GM12878 (cell line): ENCODE measurements at regions not wholly inside any gene's neighbourhood (a gene's known extent, or its start where the extent isn't known, plus 50 kb on each side); places are given as distances from the start of the nearest gene placed in this dataset.
A peak's percentile ranks its signal among the peaks of the same experiment; 100 is the strongest.

ENCODE experiments used
- ATAC-seq: fragments of 200-7000 bp; cut with Tn5 transposase; 3 replicates; pipeline ENCODE4 v1.9.1; 2020; ENCODE audit warnings: mild to moderate bottlenecking, moderate library complexity
- BruUV-seq: library from RNA; stranded (reverse); fragments of 400-500 nt; replicated peaks from 2 replicates; lab custom pipeline; 2021; lab: Mats Ljungman, UMichigan
- CTCF ChIA-PET: fragments of 300-600 bp; sonication (Branson Sonifier 250); formaldehyde crosslinking; extraction: SDS; loops from one replicate; lab custom pipeline; 2021; ENCODE audit warnings: inconsistent platforms; lab: Yijun Ruan, JAX
- POLR2A ChIA-PET: fragments of 350-600 bp; formaldehyde crosslinking; extraction: SDS; loops from one replicate; lab custom pipeline; 2021; ENCODE audit warnings: inconsistent platforms; lab: Charles Lee
- RAD21 ChIA-PET: fragments of 300-600 bp; sonication (Branson Sonifier 250); formaldehyde crosslinking; loops from one replicate; lab custom pipeline; 2023; ENCODE audit warnings: antibody characterized with exemption; ENCODE audit not compliant: unreplicated experiment; lab: Charles Lee
- SMC1A ChIA-PET: fragments of 300-600 bp; sonication (Branson Sonifier 250); formaldehyde crosslinking; loops from one replicate; lab custom pipeline; 2023; ENCODE audit not compliant: unreplicated experiment, uncharacterized antibody; lab: Charles Lee
- DNase-seq: peaks from one replicate; pipeline ENCODE4 v3.0.0-alpha.2; 2011; ENCODE audit warnings: low read depth, low spot score
- FAIRE-seq: peaks from 3 replicates; lab custom pipeline; 2011; peaks lifted over from hg19 to GRCh38; lab: Jason Lieb, UNC
- H2AFZ ChIP-seq: 2 replicates; pipeline ENCODE4 v1.6.0; 2011; ENCODE audit warnings: low read depth, low read length, control low read depth; ENCODE audit not compliant: control insufficient read depth
- H3K27ac ChIP-seq: 2 replicates; pipeline ENCODE4 v1.5.1; 2011; ENCODE audit warnings: control low read depth; ENCODE audit not compliant: control insufficient read depth, insufficient read depth
- H3K27me3 ChIP-seq, 2 experiments: replicated peaks in 1 of 2; 2 replicates each; pipeline versions ENCODE4 v1.6.0 to v1.6.1; 2011; ENCODE audit warnings: low read length in 1 of 2; ENCODE audit not compliant: control insufficient read depth in 2 of 2, insufficient read depth in 2 of 2
- H3K36me3 ChIP-seq, 2 experiments: 2 replicates each; pipeline ENCODE4 v1.5.1; 2011; ENCODE audit warnings: low read length in 1 of 2; ENCODE audit not compliant: control insufficient read depth in 2 of 2, insufficient read depth in 2 of 2
- H3K4me1 ChIP-seq: 2 replicates; pipeline ENCODE4 v1.6.1; 2011; ENCODE audit warnings: mild to moderate bottlenecking, low read length, moderate library complexity, mixed read lengths; ENCODE audit not compliant: control insufficient read depth, insufficient read depth
- H3K4me2 ChIP-seq: 2 replicates; pipeline ENCODE4 v1.6.0; 2011; ENCODE audit warnings: control low read depth; ENCODE audit not compliant: control insufficient read depth, insufficient read depth
- H3K4me3 ChIP-seq: fragments of 200-600 bp; sonication (generic); 2 replicates; pipeline ENCODE4 v1.5.1; 2016
- H3K79me2 ChIP-seq: 2 replicates; pipeline ENCODE4 v1.6.0; 2011; ENCODE audit warnings: low read length; ENCODE audit not compliant: control insufficient read depth, insufficient read depth
- H3K9ac ChIP-seq: 2 replicates; pipeline ENCODE4 v1.8.0; 2011; ENCODE audit warnings: low read length, control low read depth, mixed read lengths; ENCODE audit not compliant: control insufficient read depth, insufficient read depth
- H3K9me3 ChIP-seq: replicated peaks from 3 replicates; pipeline ENCODE4 v1.5.1; 2011; ENCODE audit warnings: mild to moderate bottlenecking, low read length; ENCODE audit not compliant: control insufficient read depth, insufficient read depth
- H4K20me1 ChIP-seq: 2 replicates; pipeline ENCODE4 v1.6.0; 2011; ENCODE audit not compliant: control insufficient read depth, insufficient read depth
- BCLAF1 ChIP-seq: fragments of 450-650 bp; IDR thresholded peaks from 2 replicates; pipeline ENCODE4 v1.6.1; 2017; ENCODE audit warnings: antibody characterized with exemption, mild to moderate bottlenecking, moderate library complexity
- CBX3 ChIP-seq: fragments of 200-600 bp; sonication (generic); IDR thresholded peaks from 2 replicates; pipeline ENCODE4 v1.6.1; 2016; ENCODE audit warnings: low read depth, borderline replicate concordance
- CEBPB ChIP-seq, 2 experiments: fragments of 150-350 bp in 1 of 2; IDR thresholded peaks; 2 replicates each; pipeline ENCODE4 v1.6.1; 2012 to 2014; ENCODE audit warnings: low read depth in 2 of 2, low read length in 2 of 2, borderline replicate concordance in 1 of 2, inconsistent platforms in 1 of 2
- CREM ChIP-seq: IDR thresholded peaks from 2 replicates; pipeline ENCODE4 v1.6.1; 2014; ENCODE audit warnings: antibody characterized with exemption, low read depth
- EGR1 ChIP-seq, 2 experiments: IDR thresholded peaks; 1 replicate in 1 of 2; 2 replicates in 1 of 2; pipeline ENCODE4 v1.6.1; 2011 to 2012; ENCODE audit warnings: low read depth in 2 of 2, low read length in 2 of 2, borderline replicate concordance in 1 of 2, mild to moderate bottlenecking in 1 of 2, moderate library complexity in 1 of 2
- ETV6 ChIP-seq, 2 experiments: fragments of 450-650 bp in 1 of 2; IDR thresholded peaks in 1 of 2; conservative IDR thresholded peaks in 1 of 2; 2 replicates each; pipeline ENCODE4 v1.6.1; 2014; ENCODE audit warnings: antibody characterized with exemption in 1 of 2, borderline replicate concordance in 1 of 2, low read depth in 1 of 2, mild to moderate bottlenecking in 1 of 2, moderate library complexity in 1 of 2
- HCFC1 ChIP-seq: fragments of 150-350 bp; IDR thresholded peaks from 2 replicates; pipeline ENCODE4 v1.6.1; 2014; ENCODE audit warnings: low read length
- KDM1A ChIP-seq: fragments of 200-600 bp; sonication (generic); IDR thresholded peaks from 2 replicates; pipeline ENCODE4 v1.6.1; 2016; ENCODE audit warnings: borderline replicate concordance
- SKIL ChIP-seq: fragments of 450-650 bp; IDR thresholded peaks from 2 replicates; pipeline ENCODE4 v1.6.1; 2017; ENCODE audit warnings: mild to moderate bottlenecking, low read depth, inconsistent platforms; ENCODE audit not compliant: poor library complexity, severe bottlenecking
- STAT3 ChIP-seq: IDR thresholded peaks from 2 replicates; pipeline ENCODE4 v1.6.1; 2011; ENCODE audit warnings: low read depth, low read length, improper control_type of control experiment
- ZBED1 ChIP-seq: IDR thresholded peaks from 2 replicates; pipeline ENCODE4 v1.6.1; 2016; ENCODE audit warnings: borderline replicate concordance
- ZNF274 ChIP-seq: IDR thresholded peaks from one replicate; pipeline ENCODE4 v1.8.0; 2011; ENCODE audit not compliant: insufficient read length, insufficient read depth
- WGBS: methylation state at CpG from one replicate; pipeline ENCODE4 v1.1.6; 2016; ENCODE audit warnings: low lambda C conversion rate; ENCODE audit not compliant: insufficient replicate concordance, insufficient coverage; ENCODE audit errors: missing lambda C conversion rate; 5-methylcytosine and 5-hydroxymethylcytosine counted together
- in situ Hi-C: fragments of 300-500 bp; cut with MboI; formaldehyde crosslinking; loops from 9 replicates; pipeline ENCODE4 v1.14.3; 2018; ENCODE audit warnings: mixed read lengths
- intact Hi-C: fragments of 100-400 bp; cut with micrococcal nuclease; formaldehyde crosslinking; loops from one replicate; pipeline ENCODE4 v1.14.2; 2022; ENCODE audit not compliant: unreplicated experiment

- SMC1A ChIA-PET = interaction anchor here (0.6 to 1.3 kb wide), 2 partner anchors 10 to 83 kb away, joined by 3 read pairs; no protein-coding TSS in a partner anchor
- ATAC-seq (no peak), FAIRE-seq (no peak)
- Histone ChIP-seq H3K4me3 (no peak overlapping the region), H3K27ac (no peak overlapping the region), H3K27me3 (no peaks in the 10 kb centered on the region), H3K4me2 (no peak overlapping the region), H3K4me1 (peaks cover 13% of the 10 kb centered on the region), H3K79me2 (peaks cover 29% of the 10 kb centered on the region), H3K36me3 (no peaks in the 10 kb centered on the region), H3K9me3 (no peaks in the 10 kb centered on the region), H2AFZ (no peak overlapping the region)
- in situ Hi-C loops = no loop called here
- RAD21 ChIA-PET = no interaction called here
- intact Hi-C loops = no loop called here
- POLR2A ChIA-PET = no interaction called here
- TF ChIP-seq ETV6 (conservative IDR thresholded peaks at IDR 0.05 in 1 of 2, IDR thresholded peaks at IDR 0.05 in 1 of 2; ENCODE audit: borderline replicate concordance in 1 of 2, low read depth in 1 of 2) (no peak), EGR1 (IDR thresholded peaks at IDR 0.05; ENCODE audit: borderline replicate concordance in 1 of 2, low read depth in 2 of 2, low read length in 2 of 2) (peak in 1 of 2 experiments; percentile 49; a peak in 2 of 3 replicates), ZNF274 (no peak)
- TF ChIP-seq, all 136 proteins: peak for 1
- H3K9ac ChIP-seq = no peak overlapping the region
- 78% methylated on average over 11 of the region's 11 CpGs for WGBS
- DNase-seq = no peak
- CTCF ChIA-PET = no interaction called here
- no peaks in the 10 kb centered on the region for H4K20me1 ChIP-seq
- no TSS peak for BruUV-seq
Observed at GRCh38 chr22:25407226-25407858, 157.1 kb upstream of the GRK3 start.

GRCh38 chr22:25407859-25408229, 156.6 kb upstream of the GRK3 start:
- Histone ChIP-seq H3K4me1 (peaks cover 8% of the 10 kb centered on the region), H3K4me2 (no peak overlapping the region), H3K9ac (no peak overlapping the region), H3K4me3 (no peak overlapping the region), H3K9me3 (no peaks in the 10 kb centered on the region), H2AFZ (no peak overlapping the region), H3K36me3 (no peaks in the 10 kb centered on the region), H3K27ac (no peak overlapping the region), H3K27me3 (no peaks in the 10 kb centered on the region), H4K20me1 (no peaks in the 10 kb centered on the region), H3K79me2 (peaks cover 24% of the 10 kb centered on the region)
- intact Hi-C loops = no loop called here
- SMC1A ChIA-PET = interaction anchor here (1.3 kb wide), 1 partner anchor 10 kb away, joined by 3 read pairs; no protein-coding TSS in a partner anchor
- in situ Hi-C loops = no loop called here
- CTCF ChIA-PET = no interaction called here
- DNase-seq (no peak), FAIRE-seq (no peak), ATAC-seq (no peak)
- WGBS = 98% methylated on average over 2 of the region's 2 CpGs
- RAD21 ChIA-PET = no interaction called here
- no TSS peak for BruUV-seq
- POLR2A ChIA-PET = no interaction called here
- TF ChIP-seq KDM1A (no peak), SKIL (no peak), ZBED1 (no peak), HCFC1 (no peak), CEBPB (IDR thresholded peaks at IDR 0.05; ENCODE audit: borderline replicate concordance in 1 of 2, low read depth in 2 of 2, low read length in 2 of 2) (no peak), BCLAF1 (no peak), STAT3 (no peak), CBX3 (no peak), CREM (no peak)
